Heart left ventricle (tissue), 16 donors: ENCODE measurements at regions not wholly inside any gene's neighbourhood (a gene's known extent, or its start where the extent isn't known, plus 50 kb on each side); places are given as distances from the start of the nearest gene placed in this dataset.

Experiments used
- ATAC-seq, 4 donors: fragments of 200-7000 bp; cut with Tn5 transposase; one replicate each; pipeline ENCODE4 v1.9.1; 2020 to 2022; ENCODE audit warnings: moderate library complexity in 4 of 4, mild to moderate bottlenecking in 3 of 4, moderate number of reproducible peaks in 1 of 4
- DNase-seq, 5 donors: peaks; one replicate each; pipeline ENCODE4 v3.0.0-alpha.2; 2020
- H3K27ac ChIP-seq, 12 donors: fragments of 200-600 bp; sonication (generic) in 4 of 12; one replicate each; pipeline versions ENCODE4 v1.5.0 to v1.8.0; 2016 to 2022; ENCODE audit warnings: mild to moderate bottlenecking in 2 of 12
- H3K27me3 ChIP-seq, 9 donors: fragments of 200-600 bp; sonication (generic) in 2 of 9; one replicate each; pipeline versions ENCODE4 v1.5.1 to v1.8.0; 2016 to 2022; ENCODE audit warnings: mild to moderate bottlenecking in 3 of 9
- H3K36me3 ChIP-seq, 9 donors: fragments of 200-600 bp; sonication (generic) in 2 of 9; one replicate each; pipeline versions ENCODE4 v1.5.0 to v1.8.0; 2018 to 2022; ENCODE audit warnings: mild to moderate bottlenecking in 2 of 9
- H3K4me1 ChIP-seq, 12 donors: fragments of 200-600 bp; sonication (generic) in 4 of 12; one replicate each; pipeline versions ENCODE4 v1.5.0 to v1.8.0; 2016 to 2022; ENCODE audit warnings: mild to moderate bottlenecking in 3 of 12
- H3K4me3 ChIP-seq, 12 donors: fragments of 200-600 bp; sonication (generic) in 4 of 12; one replicate each; pipeline versions ENCODE4 v1.5.0 to v1.8.0; 2017 to 2022; ENCODE audit warnings: mild to moderate bottlenecking in 9 of 12, moderate library complexity in 4 of 12
- H3K9me3 ChIP-seq, 12 donors: fragments of 200-600 bp; sonication (generic) in 4 of 12; one replicate each; pipeline versions ENCODE4 v1.5.0 to v1.8.0; 2016 to 2022; ENCODE audit warnings: mild to moderate bottlenecking in 1 of 12
- POLR2A ChIP-seq, 2 donors: fragments of 450-650 bp; IDR thresholded peaks; one replicate each; pipeline ENCODE4 v1.6.1; 2017; ENCODE audit warnings: antibody characterized with exemption in 2 of 2, mild to moderate bottlenecking in 2 of 2, moderate library complexity in 2 of 2
- WGBS, 4 donors: extraction: QIAGEN DNeasy Blood & Tissue Kit in 2 of 4; methylation state at CpG; one replicate each; pipeline versions ENCODE4 v1.1.5 to v1.1.7; 2013 to 2018; 5-methylcytosine and 5-hydroxymethylcytosine counted together
- intact Hi-C, 10 donors: fragments of 100-400 bp; cut with DNase I; formaldehyde crosslinking; loops; one replicate each; pipeline versions ENCODE4 v1.11.1 to v1.14.2; 2022
- TF ChIP-seq, protein P1 (sequence below), 12 donors: fragments of 200-600 bp; sonication (generic) in 4 of 12; IDR thresholded peaks; one replicate each; pipeline versions ENCODE4 v1.5.0 to v1.8.0; 2018 to 2022; ENCODE audit warnings: antibody characterized with exemption in 12 of 12, mild to moderate bottlenecking in 5 of 12
- donor health status: ischemic (EF 13 %, LVEDD 7.1; RV severe dilation, severe dysfunction).
- donor health status: healthy with polysubstance abuse.
- donor health status: DM: no; HTN: yes; CAD: no.
- donor health status: DM: no; HTN: no; CAD: no.
- donor health status: ischemic (EF 25% LVEDD 6.9; RV normal size, moderate dysfunction).
- donor health status: ischemic (EF 25% LVEDD 5.7; RV mildly dilated, moderate dysfunction).
- donor health status: healthy.
- donor health status: DM: yes; HTN: yes; CAD: no.
- donor health status: ischemic (EF 35%, LVEDD 5.7; RV mildly dilated, moderate dysfunction).
- donor health status: nonischemic (EF 11% LVEDD 7.7; RV severe dilation, severe dysfunction).
- donor health status: DM: yes; HTN: yes; CAD: no.
- donor health status: PGD.
- donor health status: ischemic (EF 29% LVEDD 5.4; RV normal size, mild dysfunction).
- donor health status: nonischemic (EF 23%, LVEDD 6.1; RV moderate dilation, normal function).

DNA sequence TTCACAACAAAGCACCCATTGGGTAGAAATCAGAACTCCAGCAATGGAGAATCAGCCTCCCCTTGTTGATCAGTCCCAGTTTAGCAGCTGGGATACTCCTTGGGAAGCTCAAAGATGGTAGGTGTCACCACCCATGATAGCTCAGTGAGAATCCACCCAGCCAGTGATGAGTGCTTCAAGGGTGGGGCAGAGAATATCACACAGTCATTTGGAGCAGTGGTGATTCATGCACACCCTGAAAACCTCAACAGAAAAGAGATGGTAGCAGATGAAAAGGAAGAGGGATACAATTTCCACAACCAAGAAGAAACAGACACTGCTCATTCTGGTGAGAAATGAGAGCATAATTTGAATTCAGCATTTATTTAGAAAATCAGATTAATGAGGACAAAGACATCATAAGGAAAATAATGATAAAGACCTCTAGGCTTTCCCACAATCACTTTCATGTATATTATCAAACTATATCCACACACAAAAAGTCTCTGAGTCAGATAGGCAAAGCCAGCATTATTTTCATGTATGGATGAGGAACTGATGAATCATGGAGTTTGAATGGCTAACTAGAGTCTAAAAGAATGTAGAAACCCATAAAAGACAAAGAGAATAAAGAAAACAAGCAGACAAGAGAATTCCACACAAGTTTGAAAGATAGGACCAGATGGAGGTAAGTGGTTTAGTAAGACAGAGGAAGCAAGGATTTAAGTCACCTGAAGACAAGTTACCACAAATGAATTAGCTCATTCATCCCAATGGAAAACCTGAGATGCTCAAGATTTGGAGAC, 82.9 kb downstream of the FEM1C start:
- H3K27me3 ChIP-seq, result no peaks in the 10 kb centered on the region
- intact Hi-C loops, result loop anchor here in 5 of 10 donors (2.0 to 5.0 kb wide), 6 partner anchors 34 to 83 kb away; partner anchors contain the start of gene FEM1C (in 4 of the 5)
- no peak for DNase-seq
- no peak for TF ChIP-seq POLR2A (IDR thresholded peaks at IDR 0.05)
- TF ChIP-seq, protein P1, sequence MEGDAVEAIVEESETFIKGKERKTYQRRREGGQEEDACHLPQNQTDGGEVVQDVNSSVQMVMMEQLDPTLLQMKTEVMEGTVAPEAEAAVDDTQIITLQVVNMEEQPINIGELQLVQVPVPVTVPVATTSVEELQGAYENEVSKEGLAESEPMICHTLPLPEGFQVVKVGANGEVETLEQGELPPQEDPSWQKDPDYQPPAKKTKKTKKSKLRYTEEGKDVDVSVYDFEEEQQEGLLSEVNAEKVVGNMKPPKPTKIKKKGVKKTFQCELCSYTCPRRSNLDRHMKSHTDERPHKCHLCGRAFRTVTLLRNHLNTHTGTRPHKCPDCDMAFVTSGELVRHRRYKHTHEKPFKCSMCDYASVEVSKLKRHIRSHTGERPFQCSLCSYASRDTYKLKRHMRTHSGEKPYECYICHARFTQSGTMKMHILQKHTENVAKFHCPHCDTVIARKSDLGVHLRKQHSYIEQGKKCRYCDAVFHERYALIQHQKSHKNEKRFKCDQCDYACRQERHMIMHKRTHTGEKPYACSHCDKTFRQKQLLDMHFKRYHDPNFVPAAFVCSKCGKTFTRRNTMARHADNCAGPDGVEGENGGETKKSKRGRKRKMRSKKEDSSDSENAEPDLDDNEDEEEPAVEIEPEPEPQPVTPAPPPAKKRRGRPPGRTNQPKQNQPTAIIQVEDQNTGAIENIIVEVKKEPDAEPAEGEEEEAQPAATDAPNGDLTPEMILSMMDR (IDR thresholded peaks at IDR 0.05), result no peak
- peak overlapping the region in 5 of 12 donors; percentile 82 to 90 (median 84) for H3K27ac ChIP-seq
- peaks cover 0 to 62% (median 41%) of the 10 kb centered on the region in 12 donors for H3K4me1 ChIP-seq
- H3K9me3 ChIP-seq, result no peaks in the 10 kb centered on the region
- no peak overlapping the region for H3K4me3 ChIP-seq
- no peaks in the 10 kb centered on the region for H3K36me3 ChIP-seq
- ATAC-seq, result peak in 3 of 4 donors; percentile 20 to 44 (median 42)

DNA sequence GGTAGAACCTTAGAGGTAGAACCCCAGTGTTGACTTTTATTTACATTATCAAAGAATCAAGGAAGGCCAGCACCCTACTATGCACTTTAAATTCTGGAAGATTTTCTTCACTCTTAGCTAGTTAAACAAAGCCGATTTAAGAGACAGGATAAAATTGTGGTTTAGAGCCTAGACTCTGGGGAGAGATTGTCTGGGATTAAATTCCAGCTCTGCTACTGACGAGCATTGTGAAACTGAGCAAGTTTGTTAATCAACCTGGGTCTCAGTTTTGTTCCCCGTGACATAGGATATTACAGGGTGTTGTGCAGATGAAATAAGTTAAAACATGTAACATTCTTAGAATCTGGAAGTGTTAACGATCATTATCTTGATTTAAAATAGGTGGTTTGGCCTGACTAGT, 83.5 kb downstream of the FEM1C start:
- no peaks in the 10 kb centered on the region for H3K27me3 ChIP-seq
- 78 to 86% (median 82%) methylated on average over 4 of the region's 4 CpGs for WGBS, 4 donors
- H3K4me3 ChIP-seq, result no peak overlapping the region
- H3K36me3 ChIP-seq, result no peaks in the 10 kb centered on the region
- peaks cover 0 to 62% (median 41%) of the 10 kb centered on the region in 12 donors for H3K4me1 ChIP-seq
- DNase-seq (no peak), ATAC-seq (peak in 1 of 4 donors; percentile 34)
- peak overlapping the region in 10 of 12 donors; percentile 45 to 90 (median 82) for H3K27ac ChIP-seq
- no peak for TF ChIP-seq POLR2A (IDR thresholded peaks at IDR 0.05)
- TF ChIP-seq, protein P1 (IDR thresholded peaks at IDR 0.05), result no peak
- no peaks in the 10 kb centered on the region for H3K9me3 ChIP-seq
- intact Hi-C loops, result loop anchor here in 5 of 10 donors (2.0 to 5.0 kb wide), 6 partner anchors 34 to 84 kb away; partner anchors contain the start of gene FEM1C (in 4 of the 5)

DNA sequence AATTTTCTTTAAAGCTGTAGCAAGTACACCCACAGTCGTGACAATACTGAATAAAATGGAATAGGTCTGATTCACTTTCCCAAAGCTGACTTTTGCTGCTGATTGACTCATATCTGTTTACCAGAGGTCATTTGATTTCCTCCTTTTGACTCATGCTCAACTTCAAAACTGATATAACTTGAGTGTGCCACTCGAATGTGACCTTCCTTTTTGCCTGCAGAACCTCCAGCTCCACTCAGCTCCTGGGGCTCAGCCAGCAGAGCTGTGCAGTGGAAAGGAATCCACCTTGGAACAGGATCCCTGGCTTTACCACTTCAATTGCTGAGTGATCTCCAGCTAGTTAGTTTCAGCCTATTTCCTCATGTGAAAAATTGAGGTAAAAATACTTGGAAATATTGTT, 84.1 kb downstream of the FEM1C start:
- H3K27me3 ChIP-seq, result no peaks in the 10 kb centered on the region
- H3K4me1 ChIP-seq, result peaks cover 0 to 62% (median 42%) of the 10 kb centered on the region in 12 donors
- intact Hi-C loops, result loop anchor here in 5 of 10 donors (1.0 to 5.0 kb wide), 7 partner anchors 33 to 84 kb away; partner anchors contain the start of gene FEM1C (in 4 of the 5)
- H3K4me3 ChIP-seq, result no peak overlapping the region
- H3K36me3 ChIP-seq, result no peaks in the 10 kb centered on the region
- peak overlapping the region; percentile 45 to 90 (median 82) for H3K27ac ChIP-seq
- H3K9me3 ChIP-seq, result no peaks in the 10 kb centered on the region
- TF ChIP-seq POLR2A (IDR thresholded peaks at IDR 0.05), result no peak
- TF ChIP-seq, protein P1 (IDR thresholded peaks at IDR 0.05), result no peak
- ATAC-seq, result peak; percentile 87 to 94 (median 92)
- 22 to 27% (median 25%) methylated on average over 2 of the region's 2 CpGs for WGBS, 4 donors
- peak; percentile 78 to 91 (median 80) for DNase-seq

DNA sequence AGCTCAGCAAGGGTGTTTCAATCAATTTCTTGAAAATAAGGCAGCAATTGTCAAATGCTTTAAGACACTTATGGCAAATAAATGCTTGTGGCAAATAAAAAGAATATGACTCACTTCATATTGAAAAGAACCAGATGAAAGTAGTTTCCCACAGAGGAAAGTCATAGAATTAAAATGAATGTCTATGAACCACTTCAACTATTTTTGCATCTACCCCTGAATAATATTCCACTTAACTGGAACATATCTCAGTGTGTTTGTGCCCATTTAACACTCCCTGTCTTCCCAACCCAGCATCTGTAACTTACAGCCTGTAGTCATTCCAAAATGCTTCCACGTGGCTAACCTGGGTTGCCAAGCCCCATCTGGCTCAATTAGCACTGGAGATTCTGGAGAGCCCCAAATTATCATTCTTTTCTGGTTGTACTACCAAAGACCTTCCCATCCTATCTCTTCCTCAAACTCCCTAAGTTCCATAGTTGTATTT, 84.7 kb downstream of the FEM1C start:
- Histone ChIP-seq H3K27me3 (no peaks in the 10 kb centered on the region), H3K27ac (peak overlapping the region; percentile 45 to 90 (median 82)), H3K9me3 (no peaks in the 10 kb centered on the region), H3K4me3 (no peak overlapping the region), H3K36me3 (no peaks in the 10 kb centered on the region), H3K4me1 (peaks cover 0 to 67% (median 44%) of the 10 kb centered on the region in 12 donors)
- intact Hi-C loops, result loop anchor here in 6 of 10 donors (1.0 to 10.0 kb wide), 9 partner anchors 33 to 85 kb away; partner anchors contain the start of gene FEM1C (in 4 of the 6)
- DNase-seq, result peak in 1 of 5 donors; percentile 21
- TF ChIP-seq, protein P1 (IDR thresholded peaks at IDR 0.05), result no peak
- no peak for TF ChIP-seq POLR2A (IDR thresholded peaks at IDR 0.05)
- ATAC-seq, result peak; percentile 24 to 73 (median 42)
- WGBS, 4 donors, result 22 to 36% (median 33%) methylated on average over 1 of the region's 1 CpG
